Muscle of leg (tissue), 3 donors: ENCODE measurements at regions not wholly inside any gene's neighbourhood (a gene's known extent, or its start where the extent isn't known, plus 50 kb on each side); places are given as distances from the start of the nearest gene placed in this dataset.
A peak's percentile ranks its signal among the peaks of the same experiment; 100 is the strongest.

ENCODE experiments used
- DNase-seq: peaks from one replicate; pipeline ENCODE4 v3.0.0; 2013
- H3K27ac ChIP-seq: one replicate; pipeline ENCODE4 v1.5.1; 2013; ENCODE audit warnings: mild to moderate bottlenecking, low read length, control low read depth
- H3K27me3 ChIP-seq: one replicate; pipeline ENCODE4 v1.6.1; 2013; ENCODE audit warnings: low read length; ENCODE audit not compliant: control insufficient read depth, insufficient read depth
- H3K36me3 ChIP-seq: one replicate; pipeline ENCODE4 v1.6.1; 2013; ENCODE audit warnings: low read length; ENCODE audit not compliant: control insufficient read depth, insufficient read depth
- H3K4me1 ChIP-seq: one replicate; pipeline ENCODE4 v1.6.1; 2013; ENCODE audit warnings: low read length; ENCODE audit not compliant: control insufficient read depth, insufficient read depth
- H3K4me3 ChIP-seq: one replicate; pipeline ENCODE4 v1.5.1; 2013; ENCODE audit warnings: low read length, control low read depth
- H3K9me3 ChIP-seq: replicated peaks from 2 replicates; pipeline ENCODE4 v1.6.1; 2013; ENCODE audit warnings: low read depth, low read length; ENCODE audit not compliant: control insufficient read depth
- WGBS: methylation state at CpG from one replicate; pipeline ENCODE4 v1.1.5; 2013; ENCODE audit warnings: missing lambda C conversion rate; ENCODE audit not compliant: insufficient coverage; 5-methylcytosine and 5-hydroxymethylcytosine counted together

DNA sequence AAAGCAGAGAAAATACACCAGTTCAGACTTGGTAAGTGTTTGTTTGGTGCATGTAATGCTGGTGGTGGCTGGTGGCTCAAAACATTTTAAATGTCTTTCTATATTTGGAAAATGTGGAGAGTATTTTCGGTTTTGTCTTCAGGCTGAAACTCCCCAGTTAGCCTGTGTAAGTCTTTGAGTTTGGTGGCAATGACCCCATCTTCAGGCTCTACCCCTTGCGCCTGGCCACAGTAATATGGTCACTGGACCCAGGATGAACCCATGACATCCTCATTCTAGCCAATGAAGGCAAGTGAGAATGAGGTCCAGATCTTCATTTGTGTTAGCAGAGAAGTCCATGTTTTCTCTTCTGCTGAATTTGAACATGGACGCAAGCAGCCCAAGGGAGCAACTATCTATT, 422.6 kb downstream of the BRINP1 start:
- Histone ChIP-seq H3K36me3 (no peaks in the 10 kb centered on the region), H3K27me3 (no peaks in the 10 kb centered on the region), H3K4me1 (no peaks in the 10 kb centered on the region), H3K27ac (no peak overlapping the region), H3K4me3 (no peak overlapping the region), H3K9me3 (no peaks in the 10 kb centered on the region)
- no peak for DNase-seq
- 100% methylated on average over 1 of the region's 3 CpGs for WGBS

- Histone ChIP-seq H3K27ac (no peak overlapping the region), H3K9me3 (no peaks in the 10 kb centered on the region), H3K27me3 (no peaks in the 10 kb centered on the region), H3K36me3 (no peaks in the 10 kb centered on the region), H3K4me3 (no peak overlapping the region), H3K4me1 (no peaks in the 10 kb centered on the region)
- WGBS = no CpG with 5 or more reads among the region's 2 CpGs
- DNase-seq = no peak
Observed at GRCh38 chr9:118954857-118955256, 414.4 kb downstream of the BRINP1 start.

GRCh38 chr9:118957585-118957984, 411.6 kb downstream of the BRINP1 start:
- WGBS = no CpG with 5 or more reads among the region's 3 CpGs
- Histone ChIP-seq H3K27ac (no peak overlapping the region), H3K27me3 (no peaks in the 10 kb centered on the region), H3K36me3 (no peaks in the 10 kb centered on the region), H3K4me1 (no peaks in the 10 kb centered on the region), H3K9me3 (no peaks in the 10 kb centered on the region), H3K4me3 (no peak overlapping the region)
- no peak for DNase-seq

DNA sequence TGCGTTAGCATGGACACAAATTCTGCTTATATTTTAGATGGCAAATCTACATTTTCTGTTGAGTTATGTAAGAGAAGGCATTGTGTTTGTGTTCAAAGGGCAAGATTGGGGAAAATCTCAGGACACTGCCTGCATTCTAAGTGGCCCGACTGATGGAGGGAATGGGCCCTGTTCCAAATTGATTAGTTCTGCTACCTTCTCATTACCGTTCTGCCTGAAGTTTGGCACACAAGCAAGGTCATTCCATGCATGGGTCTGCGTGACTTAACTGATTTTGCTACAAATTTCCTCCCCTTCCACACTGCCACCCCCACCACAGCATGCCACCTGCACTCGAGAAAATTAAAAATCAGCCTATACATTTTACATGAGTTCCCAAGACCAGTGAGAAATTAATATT, 409.9 kb downstream of the BRINP1 start:
- WGBS = 47% methylated on average over 2 of the region's 5 CpGs
- DNase-seq = peak; percentile 1

GRCh38 chr9:118961857-118962256, 407.4 kb downstream of the BRINP1 start:
- Histone ChIP-seq H3K27me3 (no peaks in the 10 kb centered on the region), H3K4me3 (no peak overlapping the region), H3K9me3 (no peaks in the 10 kb centered on the region), H3K4me1 (no peaks in the 10 kb centered on the region), H3K36me3 (no peaks in the 10 kb centered on the region), H3K27ac (no peak overlapping the region)
- 40% methylated on average over 1 of the region's 1 CpG for WGBS
- peak; percentile 7 for DNase-seq

More for the DNA sequence above, 409.9 kb downstream of the BRINP1 start:
- no peaks in the 10 kb centered on the region for H3K27me3 ChIP-seq
- H3K27ac ChIP-seq = no peak overlapping the region
- H3K9me3 ChIP-seq = no peaks in the 10 kb centered on the region
- H3K4me3 ChIP-seq = no peak overlapping the region
- no peaks in the 10 kb centered on the region for H3K4me1 ChIP-seq
- no peaks in the 10 kb centered on the region for H3K36me3 ChIP-seq

DNA sequence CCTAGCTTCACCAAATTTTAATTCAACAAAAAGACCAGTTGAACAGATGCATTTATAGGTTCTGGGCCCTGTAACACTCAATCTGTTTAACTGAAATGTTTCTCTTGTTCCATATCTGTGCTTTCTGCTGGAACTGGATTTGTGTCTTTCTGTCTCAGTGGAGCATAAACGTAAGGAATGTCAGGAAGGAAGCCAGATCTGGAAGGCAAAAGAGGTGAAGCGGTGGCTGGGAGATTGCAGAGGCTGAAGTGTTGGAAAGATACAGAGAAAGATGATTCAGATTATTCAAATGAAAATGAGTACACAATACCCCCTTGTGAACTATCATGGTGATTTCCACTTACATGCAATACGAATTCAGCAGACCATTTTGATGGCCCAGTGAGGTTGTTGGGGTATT, 406.8 kb downstream of the BRINP1 start:
- Histone ChIP-seq H3K4me1 (no peaks in the 10 kb centered on the region), H3K27ac (no peak overlapping the region), H3K27me3 (no peaks in the 10 kb centered on the region), H3K9me3 (no peaks in the 10 kb centered on the region), H3K4me3 (no peak overlapping the region), H3K36me3 (no peaks in the 10 kb centered on the region)
- DNase-seq = peak; percentile 42
- no CpG with 5 or more reads among the region's 3 CpGs for WGBS

DNA sequence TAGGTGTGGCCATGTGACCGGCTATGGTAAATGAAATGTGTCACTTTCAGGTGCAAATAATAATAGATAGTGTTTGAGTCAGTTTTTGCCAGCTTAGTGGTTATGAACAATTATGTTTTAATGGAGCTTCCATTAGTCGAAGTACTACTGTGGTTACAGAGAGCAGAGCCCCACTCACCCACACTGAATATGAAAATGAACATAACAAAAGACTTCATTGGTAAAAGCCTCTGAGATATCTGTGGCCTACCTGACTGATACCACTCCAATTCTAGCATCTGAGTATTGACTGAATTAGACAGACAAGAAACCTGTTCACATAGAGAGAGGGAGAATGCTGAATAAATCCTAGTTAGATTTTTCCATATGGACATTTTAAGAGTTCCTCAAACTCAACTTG, 405.6 kb downstream of the BRINP1 start:
- no CpG with 5 or more reads among the region's 2 CpGs for WGBS
- Histone ChIP-seq H3K36me3 (no peaks in the 10 kb centered on the region), H3K4me3 (no peak overlapping the region), H3K27me3 (no peaks in the 10 kb centered on the region), H3K27ac (no peak overlapping the region), H3K9me3 (no peaks in the 10 kb centered on the region), H3K4me1 (no peaks in the 10 kb centered on the region)
- DNase-seq = no peak

DNA sequence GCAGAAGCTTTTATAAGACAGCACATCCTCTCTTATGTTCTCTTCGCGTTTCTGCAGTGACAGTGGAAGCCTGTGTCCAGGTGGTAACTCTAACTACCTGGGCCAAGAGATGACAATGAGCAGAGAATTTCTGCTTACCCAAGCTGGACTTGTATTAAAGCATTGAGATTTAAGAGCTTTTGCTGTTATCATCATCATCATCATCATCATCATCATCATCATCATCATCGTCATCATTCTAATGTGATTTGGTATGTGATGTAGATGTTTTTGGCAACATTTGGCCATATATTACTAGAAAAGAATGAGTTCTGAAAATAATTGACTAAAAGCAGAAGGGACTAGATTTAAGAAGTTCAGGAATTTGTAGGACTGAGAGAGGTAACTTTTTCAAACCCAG, 401.3 kb downstream of the BRINP1 start:
- no peak for DNase-seq
- no CpG with 5 or more reads among the region's 3 CpGs for WGBS

DNA sequence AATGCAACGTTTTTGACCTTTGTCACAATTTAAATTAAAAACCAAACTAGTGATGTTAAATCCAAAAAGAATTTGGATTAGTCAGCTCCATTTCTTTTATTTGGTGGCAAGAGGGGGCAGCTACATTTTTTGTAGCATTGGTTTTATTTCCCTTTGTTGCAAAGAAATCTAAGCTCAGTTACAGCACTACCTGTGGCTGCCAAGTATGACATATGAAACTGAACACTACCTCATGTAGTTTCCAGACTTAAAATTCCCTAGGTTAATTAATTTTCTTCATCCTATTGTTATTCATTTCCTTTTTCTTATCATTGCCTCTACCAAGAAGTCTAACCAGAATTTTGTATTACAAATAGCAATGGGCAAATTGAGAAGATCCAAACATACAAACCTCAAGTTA, 393.5 kb downstream of the BRINP1 start:
- Histone ChIP-seq H3K27me3 (no peaks in the 10 kb centered on the region), H3K4me1 (no peaks in the 10 kb centered on the region), H3K36me3 (no peaks in the 10 kb centered on the region), H3K9me3 (no peaks in the 10 kb centered on the region), H3K27ac (no peak overlapping the region), H3K4me3 (no peak overlapping the region)
- DNase-seq = no peak
- no CpG with 5 or more reads among the region's 1 CpG for WGBS

More for the DNA sequence above, 401.3 kb downstream of the BRINP1 start:
- H3K4me1 ChIP-seq = no peaks in the 10 kb centered on the region
- no peak overlapping the region for H3K4me3 ChIP-seq
- H3K9me3 ChIP-seq = no peaks in the 10 kb centered on the region
- no peaks in the 10 kb centered on the region for H3K27me3 ChIP-seq
- H3K36me3 ChIP-seq = no peaks in the 10 kb centered on the region
- H3K27ac ChIP-seq = no peak overlapping the region

- Histone ChIP-seq H3K4me3 (no peak overlapping the region), H3K36me3 (no peaks in the 10 kb centered on the region), H3K27me3 (no peaks in the 10 kb centered on the region), H3K27ac (no peak overlapping the region), H3K9me3 (no peaks in the 10 kb centered on the region), H3K4me1 (no peaks in the 10 kb centered on the region)
- no peak for DNase-seq
- no CpG with 5 or more reads among the region's 2 CpGs for WGBS
Observed at GRCh38 chr9:118976160-118976559, 393.1 kb downstream of the BRINP1 start.

DNA sequence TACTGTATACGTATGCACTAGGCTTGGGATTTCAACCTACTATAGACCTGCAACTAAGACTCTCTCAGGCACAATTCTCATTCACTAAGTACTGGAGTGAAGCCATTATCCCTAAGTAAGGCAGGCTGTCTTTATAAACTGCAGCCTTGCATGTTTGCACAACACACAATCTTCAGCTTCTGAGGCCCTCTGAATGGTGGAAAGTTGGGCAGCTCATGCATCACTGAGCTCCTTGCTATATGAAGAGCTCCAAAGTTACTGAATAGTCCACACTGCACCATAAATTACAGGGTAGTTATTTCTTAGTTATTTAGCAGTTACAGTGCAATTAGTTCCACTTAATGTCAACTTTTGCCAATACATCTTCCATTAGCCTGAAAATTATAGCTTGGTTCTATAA, 384.6 kb downstream of the BRINP1 start:
- H3K27ac ChIP-seq = no peak overlapping the region
- peaks cover 5% of the 10 kb centered on the region for H3K4me1 ChIP-seq
- H3K36me3 ChIP-seq = no peaks in the 10 kb centered on the region
- no CpG with 5 or more reads among the region's 1 CpG for WGBS
- no peak for DNase-seq
- no peaks in the 10 kb centered on the region for H3K27me3 ChIP-seq
- no peaks in the 10 kb centered on the region for H3K9me3 ChIP-seq
- H3K4me3 ChIP-seq = no peak overlapping the region
